Keratinocyte (primary cell): ENCODE measurements at regions not wholly inside any gene's neighbourhood (a gene's known extent, or its start where the extent isn't known, plus 50 kb on each side); places are given as distances from the start of the nearest gene placed in this dataset.

Source experiments
- CTCF ChIP-seq, 3 experiments: IDR thresholded peaks in 1 of 3; conservative IDR thresholded peaks in 1 of 3; optimal IDR thresholded peaks in 1 of 3; 2 replicates in 2 of 3; 3 replicates in 1 of 3; pipeline versions ENCODE3 to v1.5.1; 2011; ENCODE audit warnings: low read length in 3 of 3, mild to moderate bottlenecking in 3 of 3, moderate library complexity in 2 of 3, control low read depth in 1 of 3, inconsistent platforms in 1 of 3; ENCODE audit not compliant: insufficient read depth in 2 of 3; ENCODE audit errors: extremely low read depth in 1 of 3
- EZH2 ChIP-seq: IDR thresholded peaks from one replicate; pipeline ENCODE4 v1.6.1; 2012; ENCODE audit warnings: inconsistent platforms, mild to moderate bottlenecking, low read length, moderate library complexity

- TF ChIP-seq CTCF (optimal IDR thresholded peaks at IDR 0.05 in 1 of 3, IDR thresholded peaks at IDR 0.05 in 1 of 3, conservative IDR thresholded peaks at IDR 0.05 in 1 of 3; ENCODE audit: extremely low read depth in 1 of 3, insufficient read depth in 2 of 3, low read length in 3 of 3) (no peak), EZH2 (no peak)
Observed at GRCh38 chr18:34299828-34300227, 75.1 kb upstream of the NOL4 start.
